GM19395 (cell line): ENCODE measurements at regions not wholly inside any gene's neighbourhood (a gene's known extent, or its start where the extent isn't known, plus 50 kb on each side); places are given as distances from the start of the nearest gene placed in this dataset.

ENCODE experiments used
- ATAC-seq: cut with Tn5 transposase; IDR thresholded peaks from one replicate; pipeline ENCODE4 v1.9.1; 2021; ENCODE audit warnings: mild to moderate bottlenecking, moderate library complexity; ENCODE audit not compliant: unreplicated experiment

DNA sequence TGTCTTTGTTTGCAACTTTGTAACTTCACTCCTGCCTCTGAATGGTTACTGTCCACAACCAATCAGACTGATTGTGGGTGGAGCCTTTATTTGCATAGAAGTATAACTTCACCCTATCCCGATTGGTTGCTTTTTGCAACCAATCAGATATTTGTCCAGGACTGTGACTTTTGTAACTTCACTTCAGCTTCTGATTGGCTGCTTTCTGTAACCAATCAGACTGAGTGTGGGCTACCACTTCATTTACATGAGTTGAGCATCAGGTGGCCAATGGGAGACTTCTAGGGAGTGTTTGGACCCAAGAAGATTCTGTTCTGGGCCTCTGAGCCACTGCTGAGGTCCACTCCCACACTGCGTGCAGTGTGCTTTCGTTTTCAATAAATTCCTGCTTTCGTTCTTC is 1810.7 kb upstream of the CDH6 start:
- no peak for ATAC-seq

DNA sequence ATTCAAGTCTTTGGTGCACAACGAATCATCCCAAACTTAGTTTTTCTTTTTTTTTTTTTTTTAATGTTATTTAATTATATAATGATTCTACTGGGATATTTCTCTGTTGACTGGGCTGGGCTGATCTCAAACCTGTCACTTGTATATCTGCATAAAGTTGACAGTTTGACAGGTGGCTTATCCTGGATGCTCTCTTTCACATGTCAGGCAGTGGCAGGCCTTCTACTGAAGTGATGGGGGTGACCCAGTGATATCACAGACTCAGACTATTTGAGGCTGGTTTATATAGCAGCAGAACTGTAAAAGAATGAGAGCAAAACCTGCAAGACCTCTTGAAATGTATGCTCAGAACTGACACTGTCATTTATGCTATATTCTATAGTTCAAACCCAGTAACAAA is 1813.5 kb upstream of the CDH6 start:
- ATAC-seq, result no peak

DNA sequence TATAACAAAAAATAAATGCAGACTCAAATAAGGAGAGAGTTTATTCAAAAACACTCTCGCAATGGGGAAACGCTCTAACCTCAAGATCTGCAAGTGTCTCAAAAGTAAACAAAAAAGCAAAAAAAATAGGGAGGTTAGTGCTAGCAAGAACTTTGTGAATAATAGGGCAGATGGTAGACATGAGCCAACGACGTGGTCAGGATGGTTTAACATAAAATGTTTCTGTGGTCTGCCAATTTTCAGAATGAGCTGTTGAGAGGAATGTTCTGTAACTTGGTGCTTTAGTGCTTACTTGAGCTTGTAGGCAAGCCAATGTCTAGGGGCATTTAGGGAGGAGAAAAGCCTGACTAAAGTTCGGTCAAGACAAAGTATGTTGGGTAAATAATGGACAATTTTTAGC is 1813.9 kb upstream of the CDH6 start:
- no peak for ATAC-seq

DNA sequence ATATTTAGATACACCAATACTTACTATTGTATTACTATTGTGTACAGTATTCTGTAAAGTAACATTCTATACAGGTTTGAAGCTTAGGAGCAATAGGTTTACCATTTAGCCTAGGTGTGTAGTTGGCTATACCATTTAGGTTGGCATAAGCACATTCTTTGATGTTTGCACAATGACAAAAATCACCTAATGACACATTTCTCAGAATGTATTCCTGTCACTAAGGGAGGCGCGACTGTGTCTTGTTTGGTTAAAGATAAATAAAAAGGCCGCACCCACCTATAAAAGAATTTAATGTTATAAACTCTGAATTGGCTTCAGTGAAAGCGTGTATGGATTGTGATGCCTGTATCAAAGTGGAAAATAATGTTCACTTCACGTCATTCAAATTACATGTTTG is 1815.4 kb upstream of the CDH6 start:
- no peak for ATAC-seq

DNA sequence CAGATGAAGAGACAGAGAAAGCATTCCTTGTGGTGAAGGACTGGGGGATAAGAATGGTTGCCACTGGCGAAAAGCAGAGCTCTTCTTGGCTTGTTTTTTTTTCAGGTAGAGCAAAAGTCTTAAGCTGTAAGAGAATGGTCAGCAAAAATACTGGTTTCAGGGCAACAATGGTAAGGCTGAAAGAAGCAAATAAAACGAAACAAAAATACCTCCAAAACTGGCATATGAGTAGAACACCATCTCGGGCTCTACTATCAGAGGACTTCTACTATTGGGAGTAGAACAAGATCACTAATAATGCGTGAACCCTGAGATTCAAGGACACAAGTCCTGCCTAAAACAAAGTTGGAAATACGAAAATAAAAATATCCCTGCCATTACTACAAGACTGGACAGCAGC is 1823.2 kb upstream of the CDH6 start:
- no peak for ATAC-seq

DNA sequence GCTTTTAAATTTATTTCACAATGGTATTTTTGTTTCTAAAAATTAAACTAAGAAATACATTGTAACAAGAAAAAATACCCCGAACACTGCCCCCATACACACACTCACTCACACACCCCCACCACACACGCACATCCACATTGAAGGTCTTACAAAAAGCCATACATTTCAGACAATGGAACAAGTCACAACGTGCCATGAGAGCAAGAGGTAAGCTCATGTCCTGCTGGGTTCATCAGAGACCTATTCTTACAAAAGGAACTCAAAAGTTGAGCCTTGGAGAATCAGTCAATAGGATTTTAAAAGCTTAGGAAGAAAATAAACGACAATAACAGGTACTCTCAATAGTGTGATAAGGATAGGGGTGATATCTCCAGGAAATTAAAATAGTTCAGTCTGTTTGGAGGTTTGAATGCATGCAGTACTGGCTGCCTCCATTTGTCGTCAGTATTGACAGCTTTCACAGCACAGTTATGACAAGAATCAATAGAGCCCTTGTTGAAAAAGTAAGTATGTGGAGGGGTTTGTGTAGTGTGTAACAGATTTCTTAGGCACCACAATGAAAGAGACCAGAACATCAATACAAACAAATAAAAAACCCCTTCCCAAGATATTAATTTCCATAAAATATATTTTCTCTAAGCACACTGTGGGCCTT is 1826.2 kb upstream of the CDH6 start:
- no peak for ATAC-seq

DNA sequence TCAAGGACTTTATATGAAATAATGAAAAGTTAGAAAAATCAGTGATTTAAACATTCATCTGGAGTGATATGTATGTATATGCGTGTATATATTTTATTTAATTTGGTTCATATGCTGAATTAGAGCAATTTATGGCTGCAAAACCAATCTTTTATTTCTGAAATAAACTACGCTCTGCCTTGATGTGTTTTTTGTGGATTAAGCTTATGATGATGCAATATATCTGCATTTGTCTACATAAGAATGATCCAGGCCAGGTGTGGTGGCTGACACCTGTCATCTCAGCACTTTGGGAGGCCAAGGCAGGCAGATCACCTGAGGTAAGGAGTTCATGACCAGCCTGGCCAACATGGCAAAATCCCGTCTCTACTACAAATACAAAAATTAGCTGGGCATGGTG is 1842.3 kb upstream of the CDH6 start:
- no peak for ATAC-seq

DNA sequence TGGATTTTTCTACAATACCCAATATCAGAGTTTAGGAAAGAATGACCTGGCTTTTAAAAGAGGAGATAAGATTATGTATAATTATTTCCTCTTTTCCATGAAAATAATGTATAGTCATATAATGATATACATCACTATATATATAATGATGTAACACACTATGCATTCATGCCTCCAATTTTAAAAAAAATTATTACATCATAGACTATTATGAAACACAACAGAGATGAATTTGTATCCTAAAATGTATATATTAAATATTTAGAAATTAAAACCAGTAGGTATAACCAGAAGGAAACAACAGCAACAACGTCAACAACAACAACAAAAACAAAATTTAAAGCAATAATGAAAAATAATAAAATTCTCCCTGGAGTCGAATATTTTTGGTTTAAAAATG is 1856.5 kb upstream of the CDH6 start:
- no peak for ATAC-seq

DNA sequence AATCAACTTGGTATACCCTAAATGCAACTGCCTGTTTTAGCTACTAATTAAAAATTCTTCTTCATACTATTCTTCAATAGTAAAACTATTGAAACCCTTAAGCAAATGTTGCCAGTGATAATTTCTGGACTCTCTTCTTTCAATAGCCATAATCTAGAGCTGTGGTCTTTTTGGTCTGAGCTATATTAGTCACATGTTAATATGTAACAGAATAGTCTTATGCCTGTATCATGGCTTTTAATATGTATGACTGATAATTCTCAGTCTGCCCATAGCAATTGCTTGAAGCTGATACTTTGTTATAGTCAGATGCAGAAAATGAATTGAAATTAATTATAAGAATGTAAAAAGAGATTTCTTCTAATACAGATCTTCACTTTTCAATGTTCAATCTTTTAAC is 1871.9 kb upstream of the CDH6 start:
- ATAC-seq, result no peak

DNA sequence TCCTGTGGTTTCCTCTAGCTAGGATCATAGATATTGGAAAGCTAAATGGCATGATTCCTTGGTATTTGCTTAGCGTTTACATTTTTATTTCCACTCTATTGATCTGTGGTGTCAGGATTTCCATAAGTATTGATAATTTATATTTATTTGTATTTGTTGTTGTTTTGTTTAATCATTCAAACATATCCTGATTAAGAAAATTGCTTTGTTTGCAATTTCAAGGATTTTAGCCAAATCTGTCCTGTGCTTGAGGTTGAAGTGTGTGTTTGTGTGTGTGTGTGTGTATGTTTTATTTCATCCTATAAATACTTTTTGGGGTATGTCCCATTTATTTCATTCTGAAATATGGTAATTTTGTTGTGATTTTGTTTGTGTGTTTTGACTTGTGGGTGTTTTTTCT is 1884.1 kb upstream of the CDH6 start:
- ATAC-seq, result no peak

DNA sequence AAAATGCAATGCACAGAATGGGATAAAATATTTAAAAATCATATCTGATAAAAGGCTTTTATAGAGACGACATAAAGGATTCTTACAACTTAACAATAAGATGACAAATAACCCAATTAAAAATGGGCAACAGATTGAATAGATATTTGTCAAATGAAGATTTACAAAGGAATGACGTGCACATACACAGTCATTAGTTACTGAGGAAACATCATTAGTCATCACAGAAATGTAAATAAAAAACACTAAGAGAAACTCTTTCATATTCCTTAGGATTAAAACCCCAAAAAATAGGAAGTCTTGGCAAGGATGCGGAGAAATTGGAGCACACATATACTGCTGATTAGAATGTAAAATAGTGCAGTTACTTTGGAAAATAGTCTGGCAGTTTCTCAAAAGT is 1886.0 kb upstream of the CDH6 start:
- ATAC-seq, result no peak

DNA sequence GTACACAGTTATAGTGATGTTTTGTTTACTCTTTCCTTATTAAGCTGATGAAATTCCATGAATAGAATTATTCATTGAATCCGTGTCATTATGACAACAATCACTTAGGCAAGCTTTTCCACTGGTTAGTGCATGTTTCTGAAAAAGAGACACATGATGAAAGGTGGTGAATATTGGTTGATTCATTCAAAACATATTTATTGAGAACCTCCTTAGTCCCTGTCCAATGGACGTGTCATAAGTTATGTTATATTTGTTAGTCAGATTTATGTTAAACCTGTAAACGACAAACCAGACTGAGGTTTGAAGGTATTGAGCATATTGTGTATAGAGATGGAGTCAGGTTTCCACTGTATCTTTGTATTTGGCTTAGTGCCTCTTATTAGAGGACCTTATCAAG is 1888.9 kb upstream of the CDH6 start:
- no peak for ATAC-seq

DNA sequence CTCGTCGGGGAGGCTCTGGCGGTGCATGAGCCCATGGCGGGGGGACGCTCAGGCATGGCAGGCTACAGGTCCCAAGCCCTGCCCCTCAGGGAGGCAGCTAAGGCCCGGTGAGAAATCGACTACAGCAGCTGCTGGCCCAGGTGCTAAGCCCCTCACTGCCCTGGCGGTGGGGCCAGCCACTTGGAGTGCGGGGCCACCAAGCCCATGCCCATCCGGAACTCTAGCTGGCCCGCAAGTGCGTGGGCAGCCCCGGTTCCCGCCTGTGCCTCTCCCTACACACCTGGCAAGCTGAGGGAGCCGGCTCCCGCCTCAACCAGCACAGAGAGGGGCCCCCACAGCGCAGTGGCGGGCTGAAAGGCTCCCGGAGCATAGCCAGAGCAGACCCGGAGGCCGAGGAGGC is 1896.9 kb upstream of the CDH6 start:
- ATAC-seq, result no peak

DNA sequence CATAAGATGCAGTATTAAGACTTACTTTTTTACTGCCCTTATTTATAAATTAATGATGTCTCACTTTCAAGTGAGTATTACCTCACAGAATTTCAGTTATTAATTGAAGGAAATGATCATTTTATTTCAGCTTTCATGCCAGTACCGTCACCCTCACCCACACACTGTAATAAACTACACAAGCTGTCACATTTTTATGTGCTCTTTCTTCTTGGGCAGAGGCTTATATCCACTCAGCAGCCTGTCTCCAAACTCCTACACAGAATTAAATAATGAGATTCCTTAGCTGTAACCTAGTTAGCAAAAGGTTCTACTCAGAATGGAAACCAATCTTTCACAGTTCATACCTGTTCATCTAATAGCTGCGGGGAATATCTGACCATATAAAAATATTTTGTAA is 1915.8 kb upstream of the CDH6 start:
- ATAC-seq, result no peak

DNA sequence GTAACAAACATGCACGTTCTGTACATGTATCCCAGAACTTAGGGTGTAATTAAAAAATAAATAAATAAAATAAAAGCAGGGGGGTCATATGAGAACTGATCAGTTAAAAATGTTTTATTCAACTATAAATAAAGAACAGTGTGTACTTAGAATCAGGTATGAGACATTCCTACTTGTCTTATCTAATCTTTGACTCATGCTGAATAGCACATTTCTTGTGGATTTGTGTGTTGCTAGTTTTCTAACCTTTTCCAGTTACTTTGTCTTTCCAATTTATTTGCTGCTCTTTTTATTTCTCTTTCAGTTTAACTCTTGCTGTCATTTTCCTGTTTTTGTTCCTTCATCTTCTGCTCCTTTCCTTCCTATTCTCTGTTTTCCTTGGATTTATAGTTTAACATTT is 1917.1 kb upstream of the CDH6 start:
- ATAC-seq, result no peak

DNA sequence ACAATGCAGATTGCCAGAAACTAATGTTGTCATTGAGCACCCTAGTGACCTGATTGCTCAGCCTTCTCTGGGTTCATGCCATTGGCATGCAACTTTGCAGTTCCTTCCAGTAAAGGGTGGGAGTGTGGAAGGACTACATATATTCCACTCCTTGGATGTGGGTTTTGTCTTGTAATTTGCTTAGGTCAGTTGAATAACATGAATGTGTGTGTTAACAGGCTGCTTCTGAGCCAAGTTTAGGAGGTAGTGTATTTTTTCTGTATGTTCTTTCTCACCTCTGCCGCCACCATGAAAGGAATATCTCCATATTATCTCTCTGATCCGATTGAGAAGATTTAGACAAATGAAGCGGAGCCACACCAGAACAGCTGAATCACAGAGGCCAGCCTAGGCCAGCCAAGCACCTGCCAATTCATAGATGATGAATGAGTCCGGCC is 1929.6 kb upstream of the CDH6 start:
- no peak for ATAC-seq

DNA sequence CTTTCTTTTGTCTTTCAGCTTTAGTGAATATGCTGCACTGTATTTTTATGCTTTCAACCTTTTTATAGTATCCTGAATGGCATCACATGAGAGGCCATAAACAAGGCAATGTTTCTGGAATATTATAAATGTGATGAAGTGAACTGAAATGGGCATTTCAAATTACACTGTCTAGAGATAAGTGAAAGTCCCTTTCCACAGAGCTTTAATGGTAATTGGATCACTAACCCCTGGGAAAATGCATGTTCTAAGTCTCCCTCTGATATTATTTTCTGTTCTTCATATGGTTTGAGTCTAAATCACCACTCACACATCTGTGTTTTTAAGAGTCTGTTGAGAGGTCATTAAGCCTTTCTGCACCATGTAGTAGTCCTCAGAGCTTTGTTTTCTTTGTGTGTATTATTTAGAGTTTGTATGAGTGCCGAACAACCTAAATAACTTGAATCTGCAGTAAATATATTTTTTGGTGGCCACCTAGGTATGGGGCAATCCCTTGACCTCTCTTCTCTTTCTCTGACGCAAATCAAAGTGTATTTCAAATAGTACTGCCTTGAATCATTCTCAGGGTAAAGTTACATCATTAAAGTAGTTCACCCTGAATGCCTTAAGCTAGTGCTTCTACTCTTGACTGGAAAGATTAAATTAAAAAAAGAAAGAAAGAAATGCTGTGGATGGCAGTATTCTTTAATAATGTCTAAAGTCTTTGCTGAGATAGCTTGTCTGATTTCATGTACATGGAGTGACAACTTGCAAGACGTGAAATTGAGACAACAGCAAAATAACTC is 1931.0 kb upstream of the CDH6 start:
- ATAC-seq, result no peak

DNA sequence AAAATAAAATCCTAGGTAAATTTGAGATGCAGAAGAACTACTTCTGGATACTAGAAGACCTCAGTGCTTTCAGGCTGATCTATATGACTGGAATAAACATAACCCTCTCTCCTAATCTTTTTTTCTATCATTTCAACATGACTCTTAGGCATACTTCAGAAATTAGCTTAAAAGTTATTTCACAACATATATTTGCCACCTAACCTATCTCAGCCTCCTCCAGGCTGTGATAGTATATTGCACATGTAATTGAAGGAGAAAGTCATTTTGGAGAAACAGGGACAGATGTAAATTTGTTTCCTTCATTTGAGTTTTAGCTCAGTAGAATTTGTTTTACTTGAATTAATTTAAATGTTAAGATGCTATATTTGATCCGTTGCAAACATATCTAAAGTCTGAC is 1932.3 kb upstream of the CDH6 start:
- no peak for ATAC-seq

DNA sequence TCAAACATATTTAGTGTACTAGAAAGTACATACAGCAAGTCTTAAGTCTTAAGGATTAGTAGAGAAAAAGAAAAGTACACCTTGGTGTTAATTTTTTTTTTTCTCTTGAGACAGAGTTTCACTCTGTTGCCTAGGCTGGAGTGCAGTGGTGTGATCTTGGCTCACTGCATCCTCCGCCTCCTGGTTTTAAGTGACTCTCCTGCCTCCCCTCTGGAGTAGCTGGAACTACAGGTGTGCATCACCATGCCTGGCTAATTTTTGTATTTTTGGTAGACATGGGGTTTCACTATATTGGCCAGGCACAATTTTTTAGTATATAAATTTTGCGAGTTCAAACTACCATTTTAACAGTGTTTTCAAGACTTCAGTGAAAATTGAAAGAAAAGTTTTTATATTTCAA is 1941.1 kb upstream of the CDH6 start:
- ATAC-seq, result no peak

DNA sequence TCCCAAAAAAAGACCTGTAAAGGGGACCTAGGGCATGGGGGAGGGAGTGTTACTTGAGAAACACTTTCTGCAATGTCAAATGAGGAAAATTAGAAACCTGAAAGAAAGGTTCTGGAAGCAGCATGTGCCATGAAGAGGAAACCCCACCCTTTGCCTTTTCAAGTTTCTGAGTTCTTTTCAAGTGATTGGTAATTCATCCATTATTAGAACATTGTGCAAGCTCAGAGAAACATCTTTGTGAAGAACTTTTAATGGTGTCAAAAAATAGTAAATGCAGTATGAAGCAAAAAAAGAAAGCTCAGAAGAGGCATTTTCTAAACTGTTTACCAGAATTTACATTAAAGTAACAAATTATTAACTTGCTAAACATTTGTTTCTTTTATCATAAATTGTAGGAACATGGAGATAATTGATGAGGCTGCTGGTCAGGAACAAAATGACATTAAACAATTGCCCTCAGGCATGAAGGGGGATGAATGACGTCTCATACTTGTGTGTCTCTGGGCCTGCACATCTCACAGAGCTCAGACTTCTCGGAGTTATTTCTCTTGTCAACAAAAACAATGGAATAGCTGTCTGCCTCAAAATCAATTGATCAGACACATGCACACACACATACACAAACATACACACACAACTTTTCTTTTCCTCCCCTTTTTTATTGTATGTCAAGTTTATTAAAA is 1946.0 kb upstream of the CDH6 start:
- no peak for ATAC-seq

DNA sequence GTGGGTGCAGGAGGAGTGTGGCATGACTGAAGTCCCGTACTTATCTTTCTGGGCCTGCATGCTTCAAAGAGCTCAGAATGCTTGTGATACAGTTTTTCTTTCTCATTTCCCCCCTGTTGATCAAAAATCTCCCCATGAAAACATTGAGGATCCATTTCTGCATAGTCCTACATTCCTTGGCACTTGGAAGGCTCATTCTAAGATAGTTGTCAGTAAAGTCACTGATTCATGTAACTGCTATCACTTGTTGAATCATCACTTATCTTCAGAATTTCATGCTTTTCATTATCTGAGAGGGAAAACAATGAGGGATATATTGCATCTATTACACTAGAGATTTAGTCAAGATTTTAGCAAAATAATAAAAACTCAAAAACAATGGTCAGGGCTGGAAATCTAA is 1953.1 kb upstream of the CDH6 start:
- no peak for ATAC-seq

DNA sequence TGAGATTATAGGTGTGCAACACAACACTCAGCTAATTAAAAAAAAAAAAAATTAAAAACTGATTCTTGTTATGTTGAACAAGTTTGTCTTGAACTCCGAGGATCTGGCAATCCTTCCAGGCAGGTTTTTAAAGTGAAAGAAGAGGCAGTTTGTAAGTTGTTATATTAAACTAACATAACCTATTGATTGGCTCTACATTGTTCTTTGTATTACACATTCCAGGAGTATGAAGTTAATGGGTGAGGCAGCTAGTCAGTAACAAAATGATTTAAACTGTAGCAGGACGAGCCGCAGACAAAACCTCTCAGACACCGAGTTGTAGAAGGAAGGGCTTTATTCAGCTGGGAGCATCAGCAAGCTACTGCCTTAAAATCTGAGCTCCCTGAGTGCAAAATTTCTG is 1953.9 kb upstream of the CDH6 start:
- ATAC-seq, result no peak
